ENCODE measurements at regions not wholly inside any gene's neighbourhood (a gene's known extent, or its start where the extent isn't known, plus 50 kb on each side); places are given as distances from the start of the nearest gene placed in this dataset.

- Histone ChIP-seq H3K4me3 (no peak overlapping the region), H3K9me3 (replicated peaks; ENCODE audit: control insufficient read depth, insufficient read depth, low read depth, low read length) (no peaks in the 10 kb centered on the region), H3K79me2 (ENCODE audit: control insufficient read depth, insufficient read depth, low read length) (no peaks in the 10 kb centered on the region), H3K4me1 (replicated peaks in 1 of 2; ENCODE audit: control insufficient read depth in 2 of 2, insufficient read depth in 2 of 2, low read length in 2 of 2) (no peaks in the 10 kb centered on the region), H3K36me3 (ENCODE audit: control insufficient read depth, insufficient read depth, low read length) (no peaks in the 10 kb centered on the region), H3K27me3 (ENCODE audit: control insufficient read depth in 2 of 2, insufficient read depth in 2 of 2, low read length in 2 of 2) (no peaks in the 10 kb centered on the region), H3K4me2 (ENCODE audit: insufficient read depth, low read length) (no peak overlapping the region), H3K27ac (ENCODE audit: extremely low read depth, low read depth, low read length) (no peak overlapping the region), H3K9ac (ENCODE audit: insufficient read depth in 1 of 2, low read depth in 2 of 2, low read length in 2 of 2) (no peak overlapping the region), H3K9me1 (ENCODE audit: control insufficient read depth, insufficient read depth, low read length) (no peaks in the 10 kb centered on the region), H2AFZ (ENCODE audit: low read depth, low read length) (no peak overlapping the region), H4K20me1 (replicated peaks; ENCODE audit: control insufficient read depth, insufficient read depth, low read length) (no peaks in the 10 kb centered on the region)
- 0% methylated on average over 3 of the region's 3 CpGs for WGBS (ENCODE audit: insufficient coverage, low coverage, missing lambda C conversion rate)
- DNase-seq (ENCODE audit: extremely low read depth in 1 of 4, low spot score in 3 of 4) (no peak), ATAC-seq (no peak), FAIRE-seq (no peak)
- in situ Hi-C loops (cut with MboI) (no loop called here), intact Hi-C loops (cut with micrococcal nuclease) (no loop called here)
- TF ChIP-seq CREB3L1 (IDR thresholded peaks at IDR 0.05; ENCODE audit: borderline replicate concordance, low read depth) (no peak), RUNX1 (IDR thresholded peaks at IDR 0.05; ENCODE audit: low read depth) (no peak), TSC22D4 (tag; IDR thresholded peaks at IDR 0.05) (no peak), THRAP3 (IDR thresholded peaks at IDR 0.05; ENCODE audit: borderline replicate concordance) (no peak), ZNF174 (CRISPR knock-in tag; IDR thresholded peaks at IDR 0.05) (no peak), NELFE (IDR thresholded peaks at IDR 0.05; ENCODE audit: insufficient read depth, insufficient read length) (no peak), RFX1 (IDR thresholded peaks at IDR 0.05) (no peak)
- CTCF ChIA-PET (ENCODE audit: low intra/inter-chr PET ratio), result no interaction called here
- POLR2A ChIA-PET, result interaction anchor here (0.6 kb wide), 1 partner anchor 254 kb away, joined by 3 read pairs; no protein-coding TSS in a partner anchor
- no TSS peak for BruUV-seq (replicated peaks)
These were observed 506.2 kb upstream of the IL12A start for GRCh38 chr3:159482241-159482993.
